Thoracic aorta (tissue), 2 donors: ENCODE measurements at regions not wholly inside any gene's neighbourhood (a gene's known extent, or its start where the extent isn't known, plus 50 kb on each side); places are given as distances from the start of the nearest gene placed in this dataset.

Source experiments
- ATAC-seq: fragments of 150-250 bp; one replicate; pipeline ENCODE4 v1.8.0; 2017; ENCODE audit warnings: low read depth; ENCODE audit not compliant: insufficient number of reproducible peaks, low FRiP score
- DNase-seq: peaks from one replicate; pipeline ENCODE4 v3.0.0-alpha.2; 2020; ENCODE audit warnings: low spot score
- H3K27ac ChIP-seq, 2 donors: fragments of 200-600 bp; sonication (generic); 1 replicate in 1 of 2; 2 replicates in 1 of 2; pipeline ENCODE4 v1.5.1; 2016; ENCODE audit warnings: mild to moderate bottlenecking in 2 of 2, moderate library complexity in 2 of 2
- H3K27me3 ChIP-seq: fragments of 200-600 bp; sonication (generic); replicated peaks from 2 replicates; pipeline ENCODE4 v1.6.0; 2016; ENCODE audit warnings: mild to moderate bottlenecking; ENCODE audit not compliant: insufficient read depth
- H3K36me3 ChIP-seq: fragments of 200-600 bp; sonication (generic); one replicate; pipeline ENCODE4 v1.5.1; 2016
- H3K4me1 ChIP-seq, 2 donors: fragments of 200-600 bp; sonication (generic); 1 replicate in 1 of 2; 2 replicates in 1 of 2; pipeline versions ENCODE4 v1.5.1 to v1.6.0; 2016; ENCODE audit warnings: low read depth in 2 of 2, mild to moderate bottlenecking in 1 of 2; ENCODE audit not compliant: control insufficient read depth in 1 of 2
- H3K4me3 ChIP-seq: fragments of 200-600 bp; sonication (generic); 2 replicates; pipeline ENCODE4 v1.5.1; 2016; ENCODE audit warnings: mild to moderate bottlenecking
- H3K9me3 ChIP-seq: fragments of 200-600 bp; sonication (generic); 2 replicates; pipeline ENCODE4 v1.5.1; 2016
- CTCF ChIP-seq: fragments of 200-600 bp; sonication (generic); IDR thresholded peaks from one replicate; pipeline ENCODE4 v1.5.1; 2019; ENCODE audit warnings: antibody characterized with exemption

DNA sequence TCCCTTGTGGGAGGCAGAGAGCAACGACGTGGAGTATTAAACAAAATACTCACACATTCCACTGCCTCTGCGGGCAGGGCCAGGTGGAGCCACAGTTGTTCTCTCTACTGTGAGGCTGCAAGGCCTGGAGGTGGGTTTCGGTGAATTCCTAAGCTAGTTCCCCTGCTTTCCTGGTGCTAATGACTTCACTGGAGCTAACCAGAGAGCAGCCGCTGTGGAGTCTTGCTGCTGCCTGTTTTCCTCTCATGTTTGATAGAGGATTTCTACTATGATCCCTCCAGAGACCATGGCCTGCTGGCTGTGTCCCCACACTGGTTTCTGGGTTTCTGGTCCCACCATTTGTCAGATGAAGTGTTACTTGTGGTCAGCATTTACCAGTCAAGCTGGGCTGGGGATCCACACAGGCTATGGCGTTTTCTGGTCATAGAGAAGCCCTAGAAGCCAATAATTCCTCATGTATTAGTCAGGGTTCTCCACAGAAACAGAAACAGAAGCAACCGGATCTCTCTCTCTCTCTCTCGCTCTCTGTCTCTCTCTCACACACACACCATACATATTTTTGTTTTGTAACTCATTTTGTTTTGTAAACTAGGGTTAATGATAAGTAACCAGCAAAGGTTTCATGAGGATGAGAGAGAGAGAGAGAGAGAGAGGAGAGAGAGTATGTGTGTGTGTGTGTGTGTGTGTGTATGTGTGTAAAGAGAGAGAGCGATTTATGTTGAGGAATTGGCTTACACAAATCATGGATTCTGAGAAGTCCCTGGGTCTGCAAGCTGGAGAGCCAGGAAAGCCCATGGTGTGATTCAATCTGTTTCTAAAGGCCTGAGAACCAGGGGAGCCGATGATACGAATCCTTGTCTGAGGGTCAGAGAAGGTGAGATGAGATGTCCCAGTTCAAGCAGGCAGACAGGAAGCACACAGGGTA lies 403.0 kb downstream of the GADD45G start:
- peak; percentile 44 for ATAC-seq

DNA sequence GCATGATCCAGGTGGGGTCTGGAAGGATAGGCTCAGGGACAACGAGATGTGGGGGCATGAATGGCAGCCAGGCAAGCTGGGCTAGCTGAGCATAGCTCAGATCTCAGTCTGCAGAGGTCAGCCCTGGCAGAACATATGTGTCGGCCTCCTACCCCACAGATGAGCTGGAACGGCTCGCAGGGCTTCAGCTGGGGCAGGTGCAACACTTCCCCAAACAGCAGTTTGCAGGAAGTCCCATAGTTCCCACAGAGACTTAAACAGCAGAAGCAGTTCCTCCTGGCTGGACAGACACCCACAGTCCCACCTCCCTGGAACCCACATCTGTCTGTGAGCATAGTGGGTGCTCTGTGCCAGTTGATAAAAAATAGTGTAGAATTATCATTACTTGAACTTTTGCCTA lies 404.6 kb downstream of the GADD45G start:
- no peak for DNase-seq
- H3K4me1 ChIP-seq: peaks cover 0 to 6% of the 10 kb centered on the region in 2 donors
- H3K27me3 ChIP-seq: no peaks in the 10 kb centered on the region
- ATAC-seq: no peak
- H3K36me3 ChIP-seq: no peaks in the 10 kb centered on the region
- H3K9me3 ChIP-seq: no peaks in the 10 kb centered on the region
- TF ChIP-seq CTCF: no peak
- no peak overlapping the region for H3K27ac ChIP-seq
- no peak overlapping the region for H3K4me3 ChIP-seq

More for the DNA sequence above, 403.0 kb downstream of the GADD45G start:
- no peak for TF ChIP-seq CTCF
- Histone ChIP-seq H3K4me3 (no peak overlapping the region), H3K36me3 (no peaks in the 10 kb centered on the region), H3K27ac (peak overlapping the region in 1 of 2 donors; percentile 47), H3K27me3 (no peaks in the 10 kb centered on the region), H3K9me3 (no peaks in the 10 kb centered on the region), H3K4me1 (peaks cover 2 to 19% of the 10 kb centered on the region in 2 donors)
- no peak for DNase-seq

GRCh38 chr9:90010793-90011192 lies 406.0 kb downstream of the GADD45G start:
- DNase-seq (no peak), ATAC-seq (no peak)
- no peak for TF ChIP-seq CTCF
- Histone ChIP-seq H3K4me1 (peaks cover 0 to 5% of the 10 kb centered on the region in 2 donors), H3K27me3 (no peaks in the 10 kb centered on the region), H3K27ac (no peak overlapping the region), H3K4me3 (no peak overlapping the region), H3K9me3 (no peaks in the 10 kb centered on the region), H3K36me3 (no peaks in the 10 kb centered on the region)

- DNase-seq (no peak), ATAC-seq (no peak)
- TF ChIP-seq CTCF: no peak
Measured at GRCh38 chr9:90012949-90013348, 408.1 kb downstream of the GADD45G start.

DNA sequence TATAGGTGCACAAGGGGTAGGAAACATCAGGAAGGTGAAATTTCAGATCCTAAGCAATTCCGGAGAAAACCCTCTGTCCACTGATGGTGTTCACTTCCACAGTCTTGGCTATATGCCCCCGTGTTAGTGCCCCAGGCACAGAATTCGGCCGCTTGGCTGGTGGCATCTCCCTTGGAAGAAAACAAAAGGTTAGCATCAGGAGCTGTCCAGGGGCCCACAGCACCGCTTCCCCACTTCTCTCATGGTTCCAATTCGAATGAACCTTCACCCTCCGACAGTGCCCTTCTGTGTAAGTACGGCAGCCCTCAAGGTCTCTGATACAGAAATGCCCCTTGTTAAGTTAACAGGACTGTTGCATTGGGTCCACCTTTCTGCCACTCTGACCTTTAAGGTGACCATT lies 409.0 kb downstream of the GADD45G start:
- Histone ChIP-seq H3K4me1 (peaks cover 0 to 9% of the 10 kb centered on the region in 2 donors), H3K36me3 (no peaks in the 10 kb centered on the region), H3K4me3 (no peak overlapping the region), H3K9me3 (no peaks in the 10 kb centered on the region), H3K27ac (no peak overlapping the region), H3K27me3 (no peaks in the 10 kb centered on the region)
- TF ChIP-seq CTCF: no peak
- ATAC-seq (no peak), DNase-seq (no peak)

More at GRCh38 chr9:90012949-90013348, 408.1 kb downstream of the GADD45G start:
- Histone ChIP-seq H3K27me3 (no peaks in the 10 kb centered on the region), H3K27ac (no peak overlapping the region), H3K4me3 (no peak overlapping the region), H3K4me1 (peaks cover 0 to 5% of the 10 kb centered on the region in 2 donors), H3K9me3 (no peaks in the 10 kb centered on the region), H3K36me3 (no peaks in the 10 kb centered on the region)
